Erythroblast (primary cell): ENCODE measurements at regions not wholly inside any gene's neighbourhood (a gene's known extent, or its start where the extent isn't known, plus 50 kb on each side); places are given as distances from the start of the nearest gene placed in this dataset.

ENCODE experiments used
- GATA1 ChIP-seq: IDR thresholded peaks from 2 replicates; pipeline ENCODE4 v1.6.1; 2011; ENCODE audit warnings: low read depth, mild to moderate bottlenecking, control low read depth, low read length, moderate library complexity
- POLR2A ChIP-seq: IDR thresholded peaks from 2 replicates; pipeline ENCODE4 v1.6.1; 2011; ENCODE audit warnings: mild to moderate bottlenecking, low read length

DNA sequence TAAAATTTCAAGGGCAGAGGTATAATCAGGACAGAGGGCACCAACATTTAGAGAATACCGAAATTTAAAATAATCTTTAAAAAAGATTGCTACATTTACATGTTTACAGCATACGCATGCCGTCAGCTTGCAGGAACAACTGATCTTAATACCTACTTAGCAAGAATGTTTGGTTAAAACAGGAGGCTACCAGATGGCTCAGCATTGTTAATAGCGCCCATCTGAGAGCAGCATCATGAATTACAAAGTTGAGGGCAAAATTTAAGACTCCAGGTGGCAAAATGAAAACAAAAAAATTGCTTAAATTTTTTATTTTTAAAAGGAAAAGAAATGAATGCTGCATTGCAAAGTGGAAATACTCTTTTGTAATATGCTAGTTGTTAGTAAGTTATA lies 241.3 kb downstream of the C4orf33 start:
- TF ChIP-seq POLR2A (no peak), GATA1 (no peak)
